HCT116 (cell line): ENCODE measurements at regions not wholly inside any gene's neighbourhood (a gene's known extent, or its start where the extent isn't known, plus 50 kb on each side); places are given as distances from the start of the nearest gene placed in this dataset.

Experiments used
- CEBPB ChIP-seq: IDR thresholded peaks from 2 replicates; pipeline ENCODE4 v1.6.1; 2012; ENCODE audit warnings: low read depth
- EZH2 ChIP-seq: fragments of 200-600 bp; sonication (generic); IDR thresholded peaks from 2 replicates; pipeline ENCODE4 v1.6.1; 2017; ENCODE audit warnings: antibody characterized with exemption, mixed run types
- FOSL1 ChIP-seq: IDR thresholded peaks from 2 replicates; pipeline ENCODE4 v1.6.1; 2012; ENCODE audit warnings: low read depth
- JUND ChIP-seq: IDR thresholded peaks from 2 replicates; pipeline ENCODE4 v1.6.1; 2012
- SP1 ChIP-seq: IDR thresholded peaks from 2 replicates; pipeline ENCODE4 v1.6.1; 2012; ENCODE audit warnings: low read depth
- SRF ChIP-seq: IDR thresholded peaks from 2 replicates; pipeline ENCODE4 v1.6.1; 2012; ENCODE audit warnings: low read depth
- TF ChIP-seq, protein P1 (sequence below), 3 experiments: fragments of 200-600 bp in 1 of 3; sonication (generic) in 1 of 3; IDR thresholded peaks in 2 of 3; conservative IDR thresholded peaks in 1 of 3; 2 replicates each; pipeline ENCODE4 v1.5.1; 2012 to 2017; ENCODE audit warnings: low read depth in 2 of 3, low read length in 2 of 3, antibody characterized with exemption in 1 of 3, borderline replicate concordance in 1 of 3, control low read depth in 1 of 3, mild to moderate bottlenecking in 1 of 3, mixed read lengths in 1 of 3, mixed run types in 1 of 3, moderate library complexity in 1 of 3; ENCODE audit not compliant: insufficient read depth in 1 of 3
- TF ChIP-seq, protein P2 (sequence below): IDR thresholded peaks from 2 replicates; pipeline ENCODE4 v1.6.1; 2011; ENCODE audit warnings: mild to moderate bottlenecking, low read length, moderate library complexity; ENCODE audit not compliant: insufficient replicate concordance; ENCODE audit errors: extremely low read depth

DNA sequence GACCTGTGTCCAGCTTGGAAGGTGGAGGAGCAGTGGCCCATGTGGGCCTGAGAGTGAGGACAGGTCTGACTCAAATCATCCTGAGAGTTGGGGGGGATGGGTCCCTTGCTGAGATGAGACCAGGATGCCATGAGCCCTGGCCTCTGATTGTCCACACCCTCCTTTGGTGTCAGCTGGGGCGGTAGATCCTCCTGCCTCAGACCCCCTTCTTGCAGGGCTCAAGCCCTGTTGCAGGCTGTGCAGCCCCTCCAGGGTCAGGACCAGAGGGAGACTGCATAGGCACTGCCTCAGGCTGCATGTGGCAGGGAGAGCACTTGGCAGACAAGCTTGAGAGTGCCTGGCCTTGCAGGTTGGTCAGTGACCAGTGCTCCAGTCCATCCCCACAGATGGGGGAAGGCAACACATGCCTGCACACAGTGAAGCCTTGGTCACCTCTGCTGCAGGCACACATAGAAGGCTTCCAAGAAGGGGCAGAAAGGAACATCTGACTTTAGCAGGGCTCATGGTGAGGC, 82.2 kb upstream of the ACTRT2 start:
- TF ChIP-seq, protein P1, sequence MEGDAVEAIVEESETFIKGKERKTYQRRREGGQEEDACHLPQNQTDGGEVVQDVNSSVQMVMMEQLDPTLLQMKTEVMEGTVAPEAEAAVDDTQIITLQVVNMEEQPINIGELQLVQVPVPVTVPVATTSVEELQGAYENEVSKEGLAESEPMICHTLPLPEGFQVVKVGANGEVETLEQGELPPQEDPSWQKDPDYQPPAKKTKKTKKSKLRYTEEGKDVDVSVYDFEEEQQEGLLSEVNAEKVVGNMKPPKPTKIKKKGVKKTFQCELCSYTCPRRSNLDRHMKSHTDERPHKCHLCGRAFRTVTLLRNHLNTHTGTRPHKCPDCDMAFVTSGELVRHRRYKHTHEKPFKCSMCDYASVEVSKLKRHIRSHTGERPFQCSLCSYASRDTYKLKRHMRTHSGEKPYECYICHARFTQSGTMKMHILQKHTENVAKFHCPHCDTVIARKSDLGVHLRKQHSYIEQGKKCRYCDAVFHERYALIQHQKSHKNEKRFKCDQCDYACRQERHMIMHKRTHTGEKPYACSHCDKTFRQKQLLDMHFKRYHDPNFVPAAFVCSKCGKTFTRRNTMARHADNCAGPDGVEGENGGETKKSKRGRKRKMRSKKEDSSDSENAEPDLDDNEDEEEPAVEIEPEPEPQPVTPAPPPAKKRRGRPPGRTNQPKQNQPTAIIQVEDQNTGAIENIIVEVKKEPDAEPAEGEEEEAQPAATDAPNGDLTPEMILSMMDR (IDR thresholded peaks at IDR 0.05 in 2 of 3, conservative IDR thresholded peaks at IDR 0.05 in 1 of 3; ENCODE audit: borderline replicate concordance in 1 of 3, insufficient read depth in 1 of 3, low read depth in 2 of 3, low read length in 2 of 3), result no peak
- no peak for TF ChIP-seq SRF
- no peak for TF ChIP-seq CEBPB
- no peak for TF ChIP-seq JUND
- no peak for TF ChIP-seq FOSL1
- TF ChIP-seq SP1, result no peak
- no peak for TF ChIP-seq EZH2
- TF ChIP-seq, protein P2, sequence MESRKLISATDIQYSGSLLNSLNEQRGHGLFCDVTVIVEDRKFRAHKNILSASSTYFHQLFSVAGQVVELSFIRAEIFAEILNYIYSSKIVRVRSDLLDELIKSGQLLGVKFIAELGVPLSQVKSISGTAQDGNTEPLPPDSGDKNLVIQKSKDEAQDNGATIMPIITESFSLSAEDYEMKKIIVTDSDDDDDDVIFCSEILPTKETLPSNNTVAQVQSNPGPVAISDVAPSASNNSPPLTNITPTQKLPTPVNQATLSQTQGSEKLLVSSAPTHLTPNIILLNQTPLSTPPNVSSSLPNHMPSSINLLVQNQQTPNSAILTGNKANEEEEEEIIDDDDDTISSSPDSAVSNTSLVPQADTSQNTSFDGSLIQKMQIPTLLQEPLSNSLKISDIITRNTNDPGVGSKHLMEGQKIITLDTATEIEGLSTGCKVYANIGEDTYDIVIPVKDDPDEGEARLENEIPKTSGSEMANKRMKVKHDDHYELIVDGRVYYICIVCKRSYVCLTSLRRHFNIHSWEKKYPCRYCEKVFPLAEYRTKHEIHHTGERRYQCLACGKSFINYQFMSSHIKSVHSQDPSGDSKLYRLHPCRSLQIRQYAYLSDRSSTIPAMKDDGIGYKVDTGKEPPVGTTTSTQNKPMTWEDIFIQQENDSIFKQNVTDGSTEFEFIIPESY, result no peak
